Suprapubic skin (tissue), 2 donors: ENCODE measurements at regions not wholly inside any gene's neighbourhood (a gene's known extent, or its start where the extent isn't known, plus 50 kb on each side); places are given as distances from the start of the nearest gene placed in this dataset.

ENCODE experiments used
- EP300 ChIP-seq: sonication (generic); formaldehyde crosslinking; IDR thresholded peaks from one replicate; pipeline ENCODE4 v1.6.1; 2017; ENCODE audit warnings: antibody characterized with exemption
- POLR2A ChIP-seq, 2 donors: fragments of 450-650 bp; IDR thresholded peaks; one replicate each; pipeline ENCODE4 v1.6.1; 2017; ENCODE audit warnings: antibody characterized with exemption in 2 of 2, mild to moderate bottlenecking in 2 of 2, moderate library complexity in 2 of 2

DNA sequence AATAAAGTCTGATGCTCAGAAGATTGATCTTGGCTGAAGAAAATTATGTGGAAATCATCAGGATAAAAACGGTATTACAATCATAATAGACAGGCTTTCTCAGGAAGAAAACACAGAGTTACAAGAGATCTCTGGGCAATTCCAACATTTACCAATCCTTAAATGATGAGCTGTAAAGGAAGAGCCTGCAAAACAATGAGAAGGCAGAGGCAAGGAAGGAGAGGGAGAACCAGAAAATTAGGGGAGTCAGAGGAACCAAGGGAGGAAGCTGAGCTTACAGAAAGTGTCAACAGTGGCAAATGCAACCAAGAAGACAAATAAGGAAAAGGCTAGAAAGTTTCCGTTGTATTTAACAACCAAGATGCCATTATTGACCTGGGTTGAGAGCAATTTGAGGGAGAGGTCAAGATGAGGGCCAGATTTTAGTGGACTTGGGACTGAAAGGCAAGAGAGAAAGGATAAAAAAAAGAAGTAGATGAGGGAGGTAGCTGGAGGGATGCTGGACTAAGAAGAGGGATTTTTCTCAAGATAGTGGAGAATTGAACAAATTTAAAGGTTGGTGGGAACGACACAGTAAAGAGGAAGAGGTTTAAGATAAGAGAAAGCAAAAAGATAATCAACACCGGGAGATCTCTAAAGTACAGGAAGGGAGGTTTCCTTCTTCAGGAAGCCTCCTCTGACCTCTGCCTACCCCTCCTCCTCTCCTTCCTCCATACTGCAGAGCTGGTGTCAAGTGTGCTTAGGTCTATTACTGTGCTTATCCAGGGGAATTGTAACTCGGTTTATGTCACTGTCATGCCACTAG lies 116.9 kb downstream of the DUSP6 start:
- TF ChIP-seq POLR2A (IDR thresholded peaks at IDR 0.05) (no peak), EP300 (no peak)
